DND-41 (cell line): ENCODE measurements at regions not wholly inside any gene's neighbourhood (a gene's known extent, or its start where the extent isn't known, plus 50 kb on each side); places are given as distances from the start of the nearest gene placed in this dataset.

Experiments
- CTCF ChIP-seq: IDR thresholded peaks from 2 replicates; pipeline ENCODE4 v1.5.1; 2012; ENCODE audit warnings: borderline replicate concordance, low read length, moderate library complexity, mild to moderate bottlenecking; ENCODE audit not compliant: poor library complexity, severe bottlenecking; ENCODE audit errors: extremely low read depth
- EZH2 ChIP-seq: IDR thresholded peaks from 3 replicates; pipeline ENCODE4 v1.6.1; 2012; ENCODE audit warnings: borderline replicate concordance, low read depth, mild to moderate bottlenecking, moderate library complexity, low read length, inconsistent platforms; ENCODE audit not compliant: severe bottlenecking

GRCh38 chr6:27851440-27851839 is 60.8 kb downstream of the OR2B2 start:
- TF ChIP-seq CTCF (no peak), EZH2 (no peak)
